H1 (cell line): ENCODE measurements at regions not wholly inside any gene's neighbourhood (a gene's known extent, or its start where the extent isn't known, plus 50 kb on each side); places are given as distances from the start of the nearest gene placed in this dataset.

Experiments used
- CTCF ChIA-PET: fragments of 300-600 bp; sonication (Branson Sonifier 250); formaldehyde crosslinking; loops from one replicate; lab custom pipeline; 2021; ENCODE audit not compliant: partially characterized antibody; lab: Charles Lee
- POLR2A ChIA-PET: fragments of 300-600 bp; sonication (Branson Sonifier 250); formaldehyde crosslinking; loops from one replicate; lab custom pipeline; 2021; ENCODE audit warnings: inconsistent platforms; ENCODE audit not compliant: partially characterized antibody; lab: Charles Lee
- DNase-seq, 2 experiments: peaks; one replicate each; pipeline versions ENCODE4 v3.0.0 to v3.0.0-alpha.2; 2010 to 2022; ENCODE audit warnings: low spot score in 2 of 2, low read depth in 1 of 2, mixed read lengths in 1 of 2
- FAIRE-seq: peaks from 2 replicates; lab custom pipeline; 2011; peaks lifted over from hg19 to GRCh38; lab: Jason Lieb, UNC
- H2AFZ ChIP-seq: 2 replicates; pipeline ENCODE4 v1.8.1; 2012; ENCODE audit warnings: low read length, inconsistent platforms
- H2AK5ac ChIP-seq: 2 replicates; pipeline ENCODE4 v1.6.1; 2013; ENCODE audit warnings: low read depth, low read length
- H2BK120ac ChIP-seq: replicated peaks from 2 replicates; pipeline ENCODE3; 2013; ENCODE audit warnings: low read depth, low read length, inconsistent platforms
- H2BK12ac ChIP-seq: 2 replicates; pipeline ENCODE4 v1.6.1; 2013; ENCODE audit warnings: low read depth, low read length
- H2BK15ac ChIP-seq: 2 replicates; pipeline ENCODE4 v1.6.1; 2013; ENCODE audit warnings: low read length
- H2BK20ac ChIP-seq: 2 replicates; pipeline ENCODE4 v1.6.1; 2013; ENCODE audit warnings: low read length
- H2BK5ac ChIP-seq: 2 replicates; pipeline ENCODE4 v1.6.1; 2013; ENCODE audit warnings: low read depth, low read length
- H3K14ac ChIP-seq: 2 replicates; pipeline ENCODE4 v1.6.1; 2013; ENCODE audit warnings: inconsistent platforms; ENCODE audit not compliant: insufficient read length
- H3K18ac ChIP-seq: 2 replicates; pipeline ENCODE4 v1.6.1; 2013; ENCODE audit warnings: low read length; ENCODE audit errors: extremely low read depth
- H3K23ac ChIP-seq: 2 replicates; pipeline ENCODE4 v1.6.1; 2013; ENCODE audit warnings: inconsistent platforms; ENCODE audit not compliant: insufficient read length
- H3K23me2 ChIP-seq: 2 replicates; pipeline ENCODE4 v1.6.1; 2013; ENCODE audit warnings: low read depth, low read length
- H3K27ac ChIP-seq: 2 replicates; pipeline ENCODE4 v1.6.1; 2011; ENCODE audit warnings: low read depth, low read length, inconsistent platforms
- H3K27me3 ChIP-seq, 4 experiments: replicated peaks in 1 of 4; 1 replicate in 1 of 4; 2 replicates in 3 of 4; pipeline versions ENCODE4 v1.6.1 to v1.8.1; 2011 to 2013; ENCODE audit warnings: low read length in 3 of 4, mild to moderate bottlenecking in 3 of 4, inconsistent platforms in 2 of 4, mixed read lengths in 2 of 4, moderate library complexity in 1 of 4; ENCODE audit not compliant: control insufficient read depth in 3 of 4, insufficient read depth in 3 of 4; ENCODE audit errors: extremely low read depth in 1 of 4
- H3K36me3 ChIP-seq, 4 experiments: 2 replicates each; pipeline versions ENCODE4 v1.6.1 to v1.8.1; 2011 to 2013; ENCODE audit warnings: mild to moderate bottlenecking in 4 of 4, low read length in 3 of 4, moderate library complexity in 2 of 4, control low read depth in 1 of 4, inconsistent platforms in 1 of 4; ENCODE audit not compliant: insufficient read depth in 4 of 4, control insufficient read depth in 2 of 4
- H3K4ac ChIP-seq: replicated peaks from 2 replicates; pipeline ENCODE3; 2013; ENCODE audit warnings: low read length, low read depth, mixed read lengths, inconsistent platforms; ENCODE audit not compliant: insufficient read length
- H3K4me1 ChIP-seq, 4 experiments: replicated peaks in 1 of 4; 1 replicate in 1 of 4; 2 replicates in 3 of 4; pipeline versions ENCODE4 v1.6.1 to v1.8.1; 2011 to 2013; ENCODE audit warnings: low read length in 3 of 4, inconsistent platforms in 2 of 4, mixed read lengths in 1 of 4; ENCODE audit not compliant: insufficient read depth in 4 of 4, control insufficient read depth in 3 of 4
- H3K4me2 ChIP-seq, 2 experiments: 2 replicates each; pipeline versions ENCODE4 v1.6.1 to v1.8.1; 2011 to 2013; ENCODE audit warnings: low read depth in 2 of 2, low read length in 2 of 2, control low read depth in 1 of 2, inconsistent platforms in 1 of 2, mild to moderate bottlenecking in 1 of 2; ENCODE audit not compliant: insufficient read depth in 1 of 2
- H3K4me3 ChIP-seq, 4 experiments: fragments of 200-600, 300-600 bp in 1 of 4; sonication (generic), shearing (Covaris generic), sonication (Bioruptor Twin) in 1 of 4; 2 replicates each; pipeline versions ENCODE4 v1.5.1 to v1.8.1; 2011 to 2016; ENCODE audit warnings: low read length in 4 of 4, low read depth in 3 of 4, control low read depth in 2 of 4, inconsistent platforms in 2 of 4, mild to moderate bottlenecking in 2 of 4, mixed read lengths in 1 of 4, moderate library complexity in 1 of 4; ENCODE audit not compliant: insufficient read depth in 2 of 4; ENCODE audit errors: extremely low read depth in 1 of 4
- H3K56ac ChIP-seq: replicated peaks from 2 replicates; pipeline ENCODE3; 2013; ENCODE audit warnings: low read depth, mild to moderate bottlenecking, mixed read lengths, low read length, inconsistent platforms; ENCODE audit not compliant: insufficient read length
- H3K79me1 ChIP-seq: 2 replicates; pipeline ENCODE4 v1.6.1; 2013; ENCODE audit warnings: low read depth, low read length, control low read depth
- H3K79me2 ChIP-seq, 2 experiments: 2 replicates each; pipeline versions ENCODE4 v1.6.1 to v1.8.1; 2012 to 2013; ENCODE audit warnings: low read length in 2 of 2, mild to moderate bottlenecking in 2 of 2, inconsistent platforms in 1 of 2; ENCODE audit not compliant: insufficient read depth in 2 of 2, control insufficient read depth in 1 of 2
- H3K9ac ChIP-seq, 4 experiments: replicated peaks in 1 of 4; 1 replicate in 1 of 4; 2 replicates in 3 of 4; pipeline versions ENCODE4 v1.6.1 to v1.8.1; 2011 to 2013; ENCODE audit warnings: low read depth in 3 of 4, low read length in 3 of 4, control low read depth in 2 of 4, mild to moderate bottlenecking in 2 of 4, moderate library complexity in 2 of 4, inconsistent platforms in 1 of 4; ENCODE audit errors: extremely low read depth in 1 of 4
- H3K9me3 ChIP-seq, 2 experiments: 2 replicates each; pipeline versions ENCODE4 v1.6.1 to v1.8.1; 2012 to 2013; ENCODE audit warnings: mild to moderate bottlenecking in 2 of 2, moderate library complexity in 2 of 2, control low read depth in 1 of 2, inconsistent platforms in 1 of 2, low read depth in 1 of 2, low read length in 1 of 2, mixed read lengths in 1 of 2; ENCODE audit not compliant: insufficient read depth in 2 of 2
- H4K20me1 ChIP-seq, 2 experiments: replicated peaks in 1 of 2; 2 replicates each; pipeline versions ENCODE3 to v1.8.1; 2011 to 2013; ENCODE audit warnings: inconsistent platforms in 2 of 2, low read length in 2 of 2, mild to moderate bottlenecking in 1 of 2; ENCODE audit not compliant: insufficient read depth in 2 of 2, control insufficient read depth in 1 of 2
- H4K5ac ChIP-seq: 2 replicates; pipeline ENCODE4 v1.6.1; 2013; ENCODE audit warnings: low read length, low read depth, mixed read lengths, inconsistent platforms; ENCODE audit not compliant: insufficient read length
- H4K8ac ChIP-seq: 2 replicates; pipeline ENCODE4 v1.8.0; 2013; ENCODE audit warnings: mild to moderate bottlenecking, moderate library complexity, low read length, inconsistent platforms; ENCODE audit not compliant: insufficient read depth; ENCODE audit errors: extremely low read depth
- H4K91ac ChIP-seq: replicated peaks from 2 replicates; pipeline ENCODE3; 2013; ENCODE audit warnings: low read length, mixed read lengths, inconsistent platforms; ENCODE audit not compliant: insufficient read length
- CREB1 ChIP-seq: IDR thresholded peaks from 2 replicates; pipeline ENCODE4 v1.6.1; 2012; ENCODE audit warnings: inconsistent platforms
- EZH2 ChIP-seq: fragments of 200-600 bp; sonication (generic); IDR thresholded peaks from 2 replicates; pipeline ENCODE4 v1.7.1; 2012; ENCODE audit warnings: low read depth, mild to moderate bottlenecking, moderate library complexity, low read length, inconsistent platforms; ENCODE audit not compliant: severe bottlenecking
- GABPA ChIP-seq: IDR thresholded peaks from 2 replicates; pipeline ENCODE4 v1.6.1; 2011; ENCODE audit warnings: mild to moderate bottlenecking, low read length, moderate library complexity, borderline replicate concordance; ENCODE audit not compliant: insufficient read depth
- NRF1 ChIP-seq: IDR thresholded peaks from 2 replicates; pipeline ENCODE4 v1.6.1; 2011; ENCODE audit warnings: mild to moderate bottlenecking, low read depth, low read length, improper control_type of control experiment
- RBBP5 ChIP-seq: IDR thresholded peaks from 2 replicates; pipeline ENCODE4 v1.7.1; 2012; ENCODE audit warnings: low read depth, mild to moderate bottlenecking, inconsistent platforms, low read length, moderate library complexity, borderline replicate concordance
- RXRA ChIP-seq: IDR thresholded peaks from 2 replicates; pipeline ENCODE4 v1.6.1; 2011; ENCODE audit warnings: low read depth, mild to moderate bottlenecking, low read length, moderate library complexity; ENCODE audit not compliant: insufficient read depth
- WGBS, 2 experiments: shearing (Covaris generic) in 1 of 2; methylation state at CpG; one replicate each; pipeline versions ENCODE4 v1.1.6 to v1.1.7; 2013 to 2015; ENCODE audit warnings: low lambda C conversion rate in 2 of 2, mixed read lengths in 2 of 2, inconsistent platforms in 1 of 2, low coverage in 1 of 2, missing lambda C conversion rate in 1 of 2; ENCODE audit not compliant: insufficient replicate concordance in 2 of 2, insufficient coverage in 1 of 2, insufficient read length in 1 of 2; ENCODE audit errors: extremely low coverage in 1 of 2, missing lambda C conversion rate in 1 of 2; 5-methylcytosine and 5-hydroxymethylcytosine counted together

GRCh38 chr7:156043416-156044178, 231.3 kb upstream of the SHH start:
- Histone ChIP-seq H3K9ac (no peak overlapping the region), H3K36me3 (no peaks in the 10 kb centered on the region), H2BK120ac (no peak overlapping the region), H4K20me1 (no peaks in the 10 kb centered on the region), H3K56ac (no peak overlapping the region), H3K23me2 (no peaks in the 10 kb centered on the region), H2BK12ac (no peak overlapping the region), H3K18ac (no peak overlapping the region), H4K91ac (no peak overlapping the region), H3K79me2 (no peaks in the 10 kb centered on the region), H4K5ac (no peak overlapping the region), H3K23ac (no peak overlapping the region), H3K79me1 (no peaks in the 10 kb centered on the region), H3K4me2 (no peak overlapping the region), H3K14ac (no peak overlapping the region), H3K27ac (no peak overlapping the region), H3K4me1 (peaks cover 0 to 3% (median 0%) of the 10 kb centered on the region in 4 experiments; a peak in 1 of 7 replicates), H2AFZ (no peak overlapping the region), H3K9me3 (no peaks in the 10 kb centered on the region), H3K4me3 (no peak overlapping the region), H2AK5ac (no peak overlapping the region), H3K27me3 (no peaks in the 10 kb centered on the region; a peak in 2 of 7 replicates), H2BK15ac (no peak overlapping the region), H3K4ac (no peak overlapping the region), H4K8ac (no peak overlapping the region), H2BK5ac (no peak overlapping the region), H2BK20ac (no peak overlapping the region)
- DNase-seq (no peak), FAIRE-seq (no peak)
- WGBS, 2 experiments, result 94% methylated on average over 26 of the region's 26 CpGs; no CpG with 5 or more reads in 1 of the 2 experiments
- POLR2A ChIA-PET, result no interaction called here
- CTCF ChIA-PET, result no interaction called here
- TF ChIP-seq RBBP5 (no peak), CREB1 (no peak), EZH2 (no peak), GABPA (no peak), RXRA (no peak), NRF1 (no peak)
